Astrocyte of the cerebellum (primary cell): ENCODE measurements at regions not wholly inside any gene's neighbourhood (a gene's known extent, or its start where the extent isn't known, plus 50 kb on each side); places are given as distances from the start of the nearest gene placed in this dataset.
A peak's percentile ranks its signal among the peaks of the same experiment; 100 is the strongest.

Experiments
- DNase-seq: peaks from one replicate; pipeline ENCODE4 v3.0.0-alpha.2; 2011; ENCODE audit warnings: low read depth
- H3K4me3 ChIP-seq: 2 replicates; pipeline ENCODE4 v1.5.1; 2011; ENCODE audit warnings: mild to moderate bottlenecking, low read depth, low read length, moderate library complexity
- in situ Hi-C: cut with HindIII; loops from 2 replicates; pipeline ENCODE4 v1.10.0; 2017; ENCODE audit warnings: low sequenced_read_pairs
- TF ChIP-seq, protein P1 (sequence below): IDR thresholded peaks from 2 replicates; pipeline ENCODE4 v1.5.1; 2012; ENCODE audit warnings: low read length, low read depth, moderate library complexity, mild to moderate bottlenecking; ENCODE audit errors: missing control alignments

DNA sequence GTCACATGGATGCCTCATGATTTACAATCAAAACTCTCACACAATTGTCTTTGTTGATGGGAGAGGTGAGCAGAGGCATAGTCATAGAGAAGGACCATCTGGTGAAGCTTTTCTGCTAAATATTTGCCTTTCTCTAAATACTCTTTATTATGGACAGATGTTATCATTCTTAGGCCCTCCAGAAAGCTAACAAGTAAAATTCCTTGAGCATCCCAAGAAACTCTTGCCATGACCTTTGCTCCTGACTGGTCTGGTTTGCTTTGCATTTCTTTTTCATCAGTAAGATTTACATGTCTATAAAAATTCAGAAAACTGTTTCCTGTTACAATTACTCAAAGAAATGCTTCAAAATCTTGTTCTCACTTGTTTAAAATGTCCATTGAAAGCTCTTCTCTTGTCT, 1336.6 kb upstream of the CDH8 start:
- in situ Hi-C loops, result no loop called here
- no peak for DNase-seq
- no peak overlapping the region for H3K4me3 ChIP-seq
- TF ChIP-seq, protein P1, sequence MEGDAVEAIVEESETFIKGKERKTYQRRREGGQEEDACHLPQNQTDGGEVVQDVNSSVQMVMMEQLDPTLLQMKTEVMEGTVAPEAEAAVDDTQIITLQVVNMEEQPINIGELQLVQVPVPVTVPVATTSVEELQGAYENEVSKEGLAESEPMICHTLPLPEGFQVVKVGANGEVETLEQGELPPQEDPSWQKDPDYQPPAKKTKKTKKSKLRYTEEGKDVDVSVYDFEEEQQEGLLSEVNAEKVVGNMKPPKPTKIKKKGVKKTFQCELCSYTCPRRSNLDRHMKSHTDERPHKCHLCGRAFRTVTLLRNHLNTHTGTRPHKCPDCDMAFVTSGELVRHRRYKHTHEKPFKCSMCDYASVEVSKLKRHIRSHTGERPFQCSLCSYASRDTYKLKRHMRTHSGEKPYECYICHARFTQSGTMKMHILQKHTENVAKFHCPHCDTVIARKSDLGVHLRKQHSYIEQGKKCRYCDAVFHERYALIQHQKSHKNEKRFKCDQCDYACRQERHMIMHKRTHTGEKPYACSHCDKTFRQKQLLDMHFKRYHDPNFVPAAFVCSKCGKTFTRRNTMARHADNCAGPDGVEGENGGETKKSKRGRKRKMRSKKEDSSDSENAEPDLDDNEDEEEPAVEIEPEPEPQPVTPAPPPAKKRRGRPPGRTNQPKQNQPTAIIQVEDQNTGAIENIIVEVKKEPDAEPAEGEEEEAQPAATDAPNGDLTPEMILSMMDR, result no peak

DNA sequence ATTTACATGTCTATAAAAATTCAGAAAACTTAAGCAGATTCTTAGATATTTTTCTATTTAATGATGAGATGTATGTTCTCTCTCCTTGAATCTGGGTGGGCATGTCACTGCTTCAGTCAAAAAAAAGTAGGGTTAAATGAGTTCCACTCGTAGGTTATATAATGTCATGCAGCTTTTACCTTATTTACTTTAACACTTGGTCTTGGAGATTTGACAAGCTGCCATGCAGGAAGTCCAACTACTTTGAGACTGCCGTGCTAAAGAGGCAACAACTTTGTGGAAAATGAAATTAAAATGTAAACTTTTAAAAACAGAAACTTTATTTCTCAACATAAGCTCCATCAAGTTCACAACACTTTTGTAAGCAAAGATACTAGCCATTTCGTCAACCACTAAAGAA, 1336.0 kb upstream of the CDH8 start:
- no peak for DNase-seq
- TF ChIP-seq, protein P1, result no peak
- H3K4me3 ChIP-seq, result no peak overlapping the region
- in situ Hi-C loops, result no loop called here

DNA sequence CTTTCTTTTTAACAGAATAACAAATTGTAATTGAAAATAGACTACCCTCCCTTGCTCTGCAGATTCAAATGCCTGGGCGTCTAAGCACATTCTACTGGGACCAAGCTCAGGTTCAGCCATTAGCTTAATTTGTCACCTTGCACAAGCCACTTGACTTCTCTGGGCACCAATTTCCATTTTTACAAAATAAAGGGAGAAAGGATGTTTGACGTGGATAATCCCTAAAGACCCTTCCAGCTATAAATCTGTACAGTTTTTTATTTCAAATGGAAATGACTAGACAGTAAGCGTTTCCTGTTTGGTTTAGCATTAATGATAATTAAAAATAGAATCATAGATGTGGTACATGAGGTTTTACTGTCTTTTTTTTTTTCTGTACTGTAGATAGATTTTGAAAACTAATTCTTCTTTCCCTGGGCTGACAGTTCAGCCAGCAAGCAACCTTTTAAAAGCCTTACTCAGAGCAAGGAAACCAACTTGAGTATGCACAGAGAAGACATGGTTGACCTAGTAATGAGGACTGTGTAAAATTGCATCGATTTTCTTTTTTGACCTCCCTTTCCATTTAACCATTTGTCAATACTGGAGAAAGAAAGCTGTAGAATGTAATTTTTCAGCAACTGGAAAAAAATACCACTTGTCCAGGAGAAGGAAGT, 1329.5 kb upstream of the CDH8 start:
- TF ChIP-seq, protein P1, result no peak
- in situ Hi-C loops, result no loop called here
- no peak overlapping the region for H3K4me3 ChIP-seq
- DNase-seq, result no peak

DNA sequence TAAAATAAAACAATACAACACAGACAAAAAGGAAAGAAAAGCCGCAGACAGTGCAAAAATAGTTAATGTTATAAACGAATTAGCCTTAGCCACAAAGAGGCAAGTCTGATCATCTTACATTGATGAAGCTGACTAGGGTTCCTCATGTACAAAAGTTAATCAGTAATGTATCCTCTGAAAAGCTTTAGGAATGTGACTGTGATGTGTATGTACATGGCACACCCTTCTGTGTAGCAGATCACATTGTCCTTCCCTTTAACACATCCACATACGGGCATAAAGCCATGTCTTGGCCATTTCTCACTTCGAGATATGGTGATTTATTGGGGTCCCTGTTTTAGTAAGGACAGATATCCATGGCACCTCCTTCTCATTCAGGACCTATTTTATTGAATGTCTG, 1327.5 kb upstream of the CDH8 start:
- no peak overlapping the region for H3K4me3 ChIP-seq
- DNase-seq, result no peak
- TF ChIP-seq, protein P1, result no peak
- in situ Hi-C loops, result no loop called here

DNA sequence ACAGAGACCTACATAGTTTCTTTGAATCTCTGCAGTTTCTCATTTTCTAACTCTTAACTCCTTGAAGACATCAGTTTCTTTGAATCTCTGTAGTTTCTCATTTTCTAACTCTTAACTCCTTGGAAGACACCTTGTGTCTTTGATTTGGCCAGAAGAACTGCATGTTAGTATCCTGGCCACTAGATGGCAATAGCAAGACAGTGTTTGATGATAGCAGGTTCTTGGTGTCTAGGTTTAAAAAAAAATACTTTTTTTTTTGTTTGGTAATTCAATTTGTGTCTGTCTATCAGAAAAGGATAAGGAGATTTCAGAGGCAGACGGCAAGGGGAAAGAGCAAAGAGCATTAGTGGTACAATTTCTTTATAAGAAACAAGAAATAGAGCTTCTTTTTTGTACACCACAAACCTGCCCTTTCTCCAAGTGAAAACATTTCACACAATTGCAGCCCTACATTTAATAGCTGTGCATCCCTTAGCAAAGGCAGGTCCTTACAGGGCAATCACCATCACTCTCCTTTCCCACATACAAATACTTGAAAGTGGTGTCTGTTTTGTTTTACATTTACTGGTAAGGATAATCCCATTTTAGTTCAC, 1324.9 kb upstream of the CDH8 start:
- in situ Hi-C loops, result no loop called here
- peak; percentile 52 for DNase-seq

GRCh38 chr16:63349961-63350360, 1313.7 kb upstream of the CDH8 start:
- DNase-seq, result no peak
- H3K4me3 ChIP-seq, result no peak overlapping the region
- TF ChIP-seq, protein P1, result no peak
- in situ Hi-C loops, result no loop called here

More for the DNA sequence above, 1324.9 kb upstream of the CDH8 start:
- TF ChIP-seq, protein P1, result peak; percentile 87
- H3K4me3 ChIP-seq, result no peak overlapping the region
